ENCODE measurements at regions not wholly inside any gene's neighbourhood (a gene's known extent, or its start where the extent isn't known, plus 50 kb on each side); places are given as distances from the start of the nearest gene placed in this dataset.

DNA sequence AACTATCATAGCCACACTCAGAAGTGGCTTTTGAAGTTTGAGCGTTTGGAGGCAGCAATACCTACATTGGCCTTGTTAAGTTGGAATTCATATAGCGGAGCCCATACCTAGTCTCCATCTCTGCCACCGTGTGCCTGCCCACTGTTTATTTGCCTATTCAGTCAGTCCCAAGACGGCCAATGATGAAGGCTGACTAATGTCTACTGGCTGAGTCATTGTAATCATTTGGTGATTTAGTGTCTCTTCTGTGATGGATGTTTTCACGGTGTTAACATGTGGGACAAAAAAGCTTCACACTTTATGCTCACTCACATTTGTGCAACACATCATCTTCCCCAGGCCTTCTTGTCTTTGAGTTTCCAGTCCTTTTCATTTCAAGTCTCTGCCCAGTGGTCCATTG lies 92.6 kb upstream of the PBX1 start:
- peak; percentile 18 for DNase-seq (ENCODE audit: low read depth)
- H3K4me3 ChIP-seq (ENCODE audit: low read length): no peak overlapping the region
- TF ChIP-seq, protein P1, sequence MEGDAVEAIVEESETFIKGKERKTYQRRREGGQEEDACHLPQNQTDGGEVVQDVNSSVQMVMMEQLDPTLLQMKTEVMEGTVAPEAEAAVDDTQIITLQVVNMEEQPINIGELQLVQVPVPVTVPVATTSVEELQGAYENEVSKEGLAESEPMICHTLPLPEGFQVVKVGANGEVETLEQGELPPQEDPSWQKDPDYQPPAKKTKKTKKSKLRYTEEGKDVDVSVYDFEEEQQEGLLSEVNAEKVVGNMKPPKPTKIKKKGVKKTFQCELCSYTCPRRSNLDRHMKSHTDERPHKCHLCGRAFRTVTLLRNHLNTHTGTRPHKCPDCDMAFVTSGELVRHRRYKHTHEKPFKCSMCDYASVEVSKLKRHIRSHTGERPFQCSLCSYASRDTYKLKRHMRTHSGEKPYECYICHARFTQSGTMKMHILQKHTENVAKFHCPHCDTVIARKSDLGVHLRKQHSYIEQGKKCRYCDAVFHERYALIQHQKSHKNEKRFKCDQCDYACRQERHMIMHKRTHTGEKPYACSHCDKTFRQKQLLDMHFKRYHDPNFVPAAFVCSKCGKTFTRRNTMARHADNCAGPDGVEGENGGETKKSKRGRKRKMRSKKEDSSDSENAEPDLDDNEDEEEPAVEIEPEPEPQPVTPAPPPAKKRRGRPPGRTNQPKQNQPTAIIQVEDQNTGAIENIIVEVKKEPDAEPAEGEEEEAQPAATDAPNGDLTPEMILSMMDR (IDR thresholded peaks at IDR 0.05; ENCODE audit: insufficient read depth, low read depth, low read length, missing control alignments): no peak

DNA sequence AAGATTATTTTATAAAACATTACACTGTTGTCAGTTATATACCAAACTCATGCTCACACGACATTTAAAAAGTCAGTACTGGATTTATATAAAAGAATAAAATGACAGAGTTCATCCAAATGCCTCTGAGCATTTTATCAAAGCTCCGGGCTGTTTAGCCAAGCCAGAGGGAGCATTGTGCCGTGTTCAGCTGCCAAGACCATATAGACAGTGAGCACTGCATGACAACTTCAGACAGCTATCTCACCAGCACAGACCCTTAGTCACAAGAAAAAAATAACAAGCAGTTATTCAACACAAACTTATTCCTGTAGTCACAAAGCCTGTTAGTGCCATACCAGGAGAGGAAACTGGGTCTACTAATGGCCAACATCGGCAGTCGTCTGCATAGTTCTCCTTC lies 88.0 kb upstream of the PBX1 start:
- no peak overlapping the region for H3K4me3 ChIP-seq (ENCODE audit: low read length)
- DNase-seq (ENCODE audit: low read depth): no peak
- TF ChIP-seq, protein P1 (IDR thresholded peaks at IDR 0.05; ENCODE audit: insufficient read depth, low read depth, low read length, missing control alignments): no peak

DNA sequence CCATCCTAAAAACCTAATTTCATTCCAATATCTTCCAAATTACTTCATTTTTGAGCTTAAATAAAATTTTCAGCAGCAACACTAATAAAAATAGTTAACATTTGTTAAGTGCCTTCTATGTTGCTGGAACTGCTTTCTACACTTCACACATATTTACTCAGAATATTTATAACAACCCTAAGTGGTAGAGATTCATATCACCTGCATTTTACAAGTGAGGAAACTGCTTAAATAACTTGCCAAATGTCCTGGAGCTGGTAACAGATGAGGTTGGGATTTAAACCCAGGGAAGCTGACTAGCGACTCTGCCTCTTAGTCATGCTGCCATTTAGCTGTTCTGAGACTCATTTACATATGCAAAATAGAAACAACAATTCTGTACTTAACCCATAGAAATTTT lies 86.1 kb upstream of the PBX1 start:
- TF ChIP-seq, protein P1 (IDR thresholded peaks at IDR 0.05; ENCODE audit: insufficient read depth, low read depth, low read length, missing control alignments): no peak
- DNase-seq (ENCODE audit: low read depth): no peak
- no peak overlapping the region for H3K4me3 ChIP-seq (ENCODE audit: low read length)

DNA sequence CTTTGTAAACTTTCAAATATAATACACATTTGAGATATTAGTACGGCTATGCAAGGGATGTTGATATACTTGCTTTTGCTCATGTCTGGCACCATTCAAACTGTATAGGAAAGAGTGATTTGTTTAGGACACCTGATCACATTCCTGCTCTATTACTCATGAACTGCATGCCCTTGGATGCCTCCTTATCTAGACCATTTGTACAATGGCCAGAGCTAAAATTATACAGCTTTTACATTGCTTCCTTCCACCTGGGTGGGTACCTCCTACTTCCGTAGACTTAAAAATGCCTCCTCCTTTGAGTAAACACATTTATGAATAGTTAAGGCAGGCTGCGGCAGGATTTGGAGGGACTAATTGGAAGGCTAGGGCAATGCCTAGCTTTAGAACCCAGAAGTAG lies 85.4 kb upstream of the PBX1 start:
- TF ChIP-seq, protein P1 (IDR thresholded peaks at IDR 0.05; ENCODE audit: insufficient read depth, low read depth, low read length, missing control alignments): no peak

DNA sequence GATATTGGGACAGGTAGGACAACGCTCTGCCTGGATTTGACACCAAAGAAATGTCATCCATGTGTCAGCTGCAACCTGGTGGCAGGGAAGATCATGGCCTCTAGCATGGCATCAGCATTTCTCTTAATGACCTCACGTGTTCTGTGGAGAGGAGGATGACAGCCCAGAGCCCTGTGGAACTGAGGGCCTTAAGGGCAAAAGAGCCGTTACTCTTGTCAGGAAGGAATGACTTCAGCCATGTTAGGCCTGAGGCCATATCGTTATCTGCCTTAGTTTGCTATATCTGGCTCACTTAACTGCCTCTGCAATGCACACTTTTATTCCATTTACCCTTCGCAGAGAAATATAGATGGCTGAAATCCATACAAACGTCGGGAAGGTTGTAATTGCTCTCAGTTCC lies 83.2 kb upstream of the PBX1 start:
- TF ChIP-seq, protein P1 (IDR thresholded peaks at IDR 0.05; ENCODE audit: insufficient read depth, low read depth, low read length, missing control alignments): no peak
- DNase-seq (ENCODE audit: low read depth): no peak
- no peak overlapping the region for H3K4me3 ChIP-seq (ENCODE audit: low read length)

More for the DNA sequence above, 85.4 kb upstream of the PBX1 start:
- peak; percentile 4 for DNase-seq (ENCODE audit: low read depth)
- H3K4me3 ChIP-seq (ENCODE audit: low read length): no peak overlapping the region

DNA sequence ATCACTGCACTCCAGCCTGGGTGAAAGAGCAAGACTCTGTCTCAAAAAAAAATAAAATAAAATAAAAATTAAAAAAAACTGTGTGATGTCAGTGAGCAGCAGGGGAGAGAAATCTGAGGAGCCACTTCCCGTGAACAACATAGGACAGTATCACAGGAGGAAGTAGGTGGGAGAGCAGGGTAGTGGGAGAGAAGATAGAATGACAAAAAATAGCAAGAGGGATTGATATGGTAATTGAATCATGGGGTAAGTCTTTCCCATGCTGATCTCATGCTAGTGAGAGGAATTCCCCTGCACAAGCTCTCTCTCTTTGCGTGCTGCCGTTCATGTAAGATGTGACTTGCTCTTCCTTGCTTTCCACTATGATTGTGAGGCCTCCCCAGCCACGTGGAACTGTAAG lies 81.6 kb upstream of the PBX1 start:
- no peak overlapping the region for H3K4me3 ChIP-seq (ENCODE audit: low read length)
- TF ChIP-seq, protein P1 (IDR thresholded peaks at IDR 0.05; ENCODE audit: insufficient read depth, low read depth, low read length, missing control alignments): no peak
- DNase-seq (ENCODE audit: low read depth): no peak

DNA sequence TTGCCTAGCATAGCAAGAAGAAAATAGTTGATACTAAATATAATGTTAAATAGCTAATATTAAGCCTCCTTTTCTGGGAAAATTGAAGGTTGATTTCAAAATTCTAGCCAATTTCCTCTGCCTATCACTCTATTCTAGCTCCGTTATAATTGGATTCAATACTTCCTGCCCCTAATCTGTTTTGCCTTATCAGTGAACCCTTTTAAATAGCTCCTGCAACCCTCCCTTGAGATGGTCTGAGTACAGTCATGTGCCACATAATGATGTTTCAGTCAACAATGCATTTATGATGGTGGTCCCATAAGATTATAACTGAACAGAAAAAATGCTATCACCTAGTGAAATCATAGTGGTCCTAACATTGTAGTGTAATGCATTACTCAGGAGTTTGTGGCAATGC lies 79.7 kb upstream of the PBX1 start:
- TF ChIP-seq, protein P1 (IDR thresholded peaks at IDR 0.05; ENCODE audit: insufficient read depth, low read depth, low read length, missing control alignments): no peak
- H3K4me3 ChIP-seq (ENCODE audit: low read length): no peak overlapping the region
- DNase-seq (ENCODE audit: low read depth): no peak

All from epithelial cell of esophagus (primary cell).